ENCODE measurements at regions not wholly inside any gene's neighbourhood (a gene's known extent, or its start where the extent isn't known, plus 50 kb on each side); places are given as distances from the start of the nearest gene placed in this dataset.

- TF ChIP-seq CTCF (IDR thresholded peaks at IDR 0.05), result no peak
- TF ChIP-seq POLR2A (IDR thresholded peaks at IDR 0.05), result no peak
Observed at GRCh38 chr18:11429876-11430275, 179.5 kb upstream of the SLC35G4 start.

Data from right lobe of liver (tissue), 4 donors.